ENCODE measurements at regions not wholly inside any gene's neighbourhood (a gene's known extent, or its start where the extent isn't known, plus 50 kb on each side); places are given as distances from the start of the nearest gene placed in this dataset.

DNA sequence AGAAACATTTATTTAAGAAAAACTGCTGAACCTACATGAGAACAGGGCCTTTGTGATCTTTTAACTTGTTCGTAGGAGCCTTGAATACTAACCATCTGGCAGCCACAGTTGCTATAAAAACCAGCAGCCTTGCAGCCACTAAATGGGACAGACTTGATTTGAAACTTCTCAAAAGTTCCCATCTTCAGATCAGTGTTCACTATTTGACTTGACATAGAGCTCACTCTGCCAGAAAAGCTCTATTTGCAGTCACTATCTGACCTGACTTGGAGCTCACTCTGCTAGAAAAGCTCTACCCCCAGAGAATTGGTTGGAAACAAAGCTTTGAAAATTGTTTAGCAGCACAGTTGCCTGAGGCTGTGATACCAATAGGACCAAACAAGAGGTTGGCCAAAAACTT lies 119.3 kb upstream of the F13A1 start:
- no peak for TF ChIP-seq NFIC (IDR thresholded peaks at IDR 0.05)
- no peak for TF ChIP-seq TCF12 (IDR thresholded peaks at IDR 0.05; ENCODE audit: low read depth)
- no peak for TF ChIP-seq CEBPB (IDR thresholded peaks at IDR 0.05)
- no peak for TF ChIP-seq EP300 (IDR thresholded peaks at IDR 0.05; ENCODE audit: borderline replicate concordance)
- TF ChIP-seq, protein P1, sequence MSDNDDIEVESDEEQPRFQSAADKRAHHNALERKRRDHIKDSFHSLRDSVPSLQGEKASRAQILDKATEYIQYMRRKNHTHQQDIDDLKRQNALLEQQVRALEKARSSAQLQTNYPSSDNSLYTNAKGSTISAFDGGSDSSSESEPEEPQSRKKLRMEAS (IDR thresholded peaks at IDR 0.05), result no peak
